NCI-H345 treated with DMSO at 0.1 percent for 48 hours (cell line): ENCODE measurements at regions not wholly inside any gene's neighbourhood (a gene's known extent, or its start where the extent isn't known, plus 50 kb on each side); places are given as distances from the start of the nearest gene placed in this dataset.

Source experiments
- DNase-seq: peaks from one replicate; lab custom pipeline; 2025; ENCODE audit not compliant: unreplicated experiment; lab: John Stamatoyannopoulos, UW

- no peak for DNase-seq
Observed at GRCh38 chr16:85321509-85322271, 209.4 kb upstream of the CIBAR2 start.

- no peak for DNase-seq
Observed at GRCh38 chr16:85323230-85323960, 211.1 kb upstream of the CIBAR2 start.

GRCh38 chr16:85323961-85324253, 211.6 kb upstream of the CIBAR2 start:
- no peak for DNase-seq

GRCh38 chr16:85324488-85324887, 212.2 kb upstream of the CIBAR2 start:
- no peak for DNase-seq

- no peak for DNase-seq
Observed at GRCh38 chr16:85326113-85326793, 214.0 kb upstream of the CIBAR2 start.

GRCh38 chr16:85326794-85327181, 214.5 kb upstream of the CIBAR2 start:
- no peak for DNase-seq

GRCh38 chr16:85327731-85328675, 215.7 kb upstream of the CIBAR2 start:
- DNase-seq = peak; percentile 81

- DNase-seq = no peak
Observed at GRCh38 chr16:85328676-85329058, 216.4 kb upstream of the CIBAR2 start.

GRCh38 chr16:85329059-85329812, 217.0 kb upstream of the CIBAR2 start:
- no peak for DNase-seq

GRCh38 chr16:85330006-85330693, 217.9 kb upstream of the CIBAR2 start:
- DNase-seq = no peak

- DNase-seq = no peak
Observed at GRCh38 chr16:85330694-85331188, 218.5 kb upstream of the CIBAR2 start.

GRCh38 chr16:85331688-85332087, 219.4 kb upstream of the CIBAR2 start:
- DNase-seq = no peak

- DNase-seq = no peak
Observed at GRCh38 chr16:85332175-85332574, 219.9 kb upstream of the CIBAR2 start.

- DNase-seq = no peak
Observed at GRCh38 chr16:85333337-85333736, 221.1 kb upstream of the CIBAR2 start.

GRCh38 chr16:85333744-85334640, 221.7 kb upstream of the CIBAR2 start:
- DNase-seq = no peak

GRCh38 chr16:85334718-85335583, 222.7 kb upstream of the CIBAR2 start:
- DNase-seq = no peak

GRCh38 chr16:85335584-85336491, 223.6 kb upstream of the CIBAR2 start:
- DNase-seq = no peak
